ENCODE measurements at regions not wholly inside any gene's neighbourhood (a gene's known extent, or its start where the extent isn't known, plus 50 kb on each side); places are given as distances from the start of the nearest gene placed in this dataset.

- no peaks in the 10 kb centered on the region for H3K4me1 ChIP-seq (ENCODE audit: control insufficient read depth, insufficient read depth, low read length)
- H3K4me3 ChIP-seq (ENCODE audit: low read depth, low read length), result no peak overlapping the region
- no peak overlapping the region for H3K9ac ChIP-seq (ENCODE audit: low read depth, low read length)
- no peaks in the 10 kb centered on the region for H3K36me3 ChIP-seq (ENCODE audit: control insufficient read depth, insufficient read depth, low read length)
- H3K27me3 ChIP-seq (ENCODE audit: control insufficient read depth, insufficient read depth, low read length), result no peaks in the 10 kb centered on the region
- H3K9me3 ChIP-seq (ENCODE audit: control insufficient read depth, insufficient read depth, low read length), result no peaks in the 10 kb centered on the region
Observed at GRCh38 chr7:41149576-41149975, 553.3 kb downstream of the INHBA start.

DNA sequence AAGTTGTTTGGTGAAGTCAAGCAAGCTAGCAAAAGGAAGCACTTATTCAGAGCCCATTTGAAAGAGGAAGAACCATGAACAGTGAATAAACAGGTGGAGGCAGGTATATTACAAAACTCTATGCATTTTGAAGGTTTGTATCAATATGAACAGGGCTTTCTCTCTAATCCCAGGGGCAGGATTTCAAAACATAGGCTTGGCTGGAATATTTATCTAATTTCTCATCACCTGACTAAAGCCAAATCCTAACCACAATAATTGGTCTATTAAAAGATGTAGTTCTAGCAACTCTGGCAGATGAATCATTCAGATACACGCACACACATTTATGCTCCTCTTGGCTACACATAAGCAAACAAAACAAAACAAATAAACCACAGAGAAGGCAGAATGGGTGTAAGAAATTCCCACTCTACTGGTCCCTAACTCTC lies 554.4 kb downstream of the INHBA start:
- Histone ChIP-seq H3K4me1 (ENCODE audit: control insufficient read depth, insufficient read depth, low read length) (no peaks in the 10 kb centered on the region), H3K36me3 (ENCODE audit: control insufficient read depth, insufficient read depth, low read length) (no peaks in the 10 kb centered on the region), H3K27me3 (ENCODE audit: control insufficient read depth, insufficient read depth, low read length) (no peaks in the 10 kb centered on the region), H3K9me3 (ENCODE audit: control insufficient read depth, insufficient read depth, low read length) (no peaks in the 10 kb centered on the region), H3K4me3 (ENCODE audit: low read depth, low read length) (no peak overlapping the region), H3K9ac (ENCODE audit: low read depth, low read length) (no peak overlapping the region)

- H3K4me3 ChIP-seq (ENCODE audit: low read depth, low read length), result no peak overlapping the region
- H3K4me1 ChIP-seq (ENCODE audit: control insufficient read depth, insufficient read depth, low read length), result no peaks in the 10 kb centered on the region
- H3K9ac ChIP-seq (ENCODE audit: low read depth, low read length), result no peak overlapping the region
- H3K9me3 ChIP-seq (ENCODE audit: control insufficient read depth, insufficient read depth, low read length), result no peaks in the 10 kb centered on the region
- no peaks in the 10 kb centered on the region for H3K27me3 ChIP-seq (ENCODE audit: control insufficient read depth, insufficient read depth, low read length)
- H3K36me3 ChIP-seq (ENCODE audit: control insufficient read depth, insufficient read depth, low read length), result no peaks in the 10 kb centered on the region
Observed at GRCh38 chr7:41147606-41148485, 555.0 kb downstream of the INHBA start.

DNA sequence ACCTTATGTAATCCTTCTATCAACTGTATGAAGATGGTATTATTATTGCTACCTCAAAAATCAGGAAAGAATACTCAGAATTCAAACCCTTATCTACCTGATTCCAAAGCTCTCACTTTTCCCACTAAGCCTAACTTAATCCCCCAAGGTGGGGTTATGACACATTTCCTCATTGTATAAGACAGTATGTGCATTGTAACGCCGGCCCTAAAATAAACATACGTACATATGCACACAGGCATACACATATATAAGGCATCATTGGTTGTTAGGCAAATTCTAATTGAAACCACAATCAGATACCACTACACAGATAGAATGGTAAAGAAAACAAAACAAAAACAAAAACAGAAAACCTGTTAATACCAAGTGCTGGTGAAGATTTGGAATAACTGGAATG lies 556.5 kb downstream of the INHBA start:
- no peaks in the 10 kb centered on the region for H3K4me1 ChIP-seq (ENCODE audit: control insufficient read depth, insufficient read depth, low read length)
- H3K36me3 ChIP-seq (ENCODE audit: control insufficient read depth, insufficient read depth, low read length), result no peaks in the 10 kb centered on the region
- H3K9ac ChIP-seq (ENCODE audit: low read depth, low read length), result no peak overlapping the region
- no peaks in the 10 kb centered on the region for H3K27me3 ChIP-seq (ENCODE audit: control insufficient read depth, insufficient read depth, low read length)
- H3K4me3 ChIP-seq (ENCODE audit: low read depth, low read length), result no peak overlapping the region
- H3K9me3 ChIP-seq (ENCODE audit: control insufficient read depth, insufficient read depth, low read length), result no peaks in the 10 kb centered on the region

- H3K4me1 ChIP-seq (ENCODE audit: control insufficient read depth, insufficient read depth, low read length), result no peaks in the 10 kb centered on the region
- H3K27me3 ChIP-seq (ENCODE audit: control insufficient read depth, insufficient read depth, low read length), result no peaks in the 10 kb centered on the region
- no peak overlapping the region for H3K9ac ChIP-seq (ENCODE audit: low read depth, low read length)
- no peaks in the 10 kb centered on the region for H3K36me3 ChIP-seq (ENCODE audit: control insufficient read depth, insufficient read depth, low read length)
- no peak overlapping the region for H3K4me3 ChIP-seq (ENCODE audit: low read depth, low read length)
- no peaks in the 10 kb centered on the region for H3K9me3 ChIP-seq (ENCODE audit: control insufficient read depth, insufficient read depth, low read length)
Observed at GRCh38 chr7:41145656-41146055, 557.2 kb downstream of the INHBA start.

- Histone ChIP-seq H3K27me3 (ENCODE audit: control insufficient read depth, insufficient read depth, low read length) (no peaks in the 10 kb centered on the region), H3K9ac (ENCODE audit: low read depth, low read length) (no peak overlapping the region), H3K4me1 (ENCODE audit: control insufficient read depth, insufficient read depth, low read length) (no peaks in the 10 kb centered on the region), H3K9me3 (ENCODE audit: control insufficient read depth, insufficient read depth, low read length) (no peaks in the 10 kb centered on the region), H3K4me3 (ENCODE audit: low read depth, low read length) (no peak overlapping the region), H3K36me3 (ENCODE audit: control insufficient read depth, insufficient read depth, low read length) (no peaks in the 10 kb centered on the region)
Observed at GRCh38 chr7:41142904-41143473, 559.9 kb downstream of the INHBA start.

DNA sequence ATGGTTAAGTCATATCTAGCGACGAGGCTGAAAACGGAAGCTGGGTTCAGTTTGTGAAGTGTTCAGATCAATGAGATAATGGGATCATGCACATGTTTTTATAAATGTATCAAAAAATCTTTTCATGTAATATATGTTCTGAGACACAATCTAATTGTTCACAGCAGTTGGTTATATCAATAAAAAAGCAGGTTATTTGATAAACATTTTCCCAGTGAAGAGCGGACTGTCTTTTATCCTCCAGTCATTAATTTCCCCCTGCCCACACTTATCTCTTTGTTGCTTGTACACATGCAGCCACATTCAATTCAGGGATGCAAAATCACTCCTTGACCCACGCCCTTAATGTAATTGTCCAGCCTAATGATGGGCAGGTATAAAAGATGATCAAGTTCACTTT lies 563.1 kb downstream of the INHBA start:
- Histone ChIP-seq H3K9ac (ENCODE audit: low read depth, low read length) (no peak overlapping the region), H3K36me3 (ENCODE audit: control insufficient read depth, insufficient read depth, low read length) (no peaks in the 10 kb centered on the region), H3K9me3 (ENCODE audit: control insufficient read depth, insufficient read depth, low read length) (no peaks in the 10 kb centered on the region), H3K27me3 (ENCODE audit: control insufficient read depth, insufficient read depth, low read length) (no peaks in the 10 kb centered on the region), H3K4me3 (ENCODE audit: low read depth, low read length) (no peak overlapping the region), H3K4me1 (ENCODE audit: control insufficient read depth, insufficient read depth, low read length) (no peaks in the 10 kb centered on the region)

- Histone ChIP-seq H3K4me3 (ENCODE audit: low read depth, low read length) (no peak overlapping the region), H3K4me1 (ENCODE audit: control insufficient read depth, insufficient read depth, low read length) (no peaks in the 10 kb centered on the region), H3K36me3 (ENCODE audit: control insufficient read depth, insufficient read depth, low read length) (no peaks in the 10 kb centered on the region), H3K27me3 (ENCODE audit: control insufficient read depth, insufficient read depth, low read length) (no peaks in the 10 kb centered on the region), H3K9ac (ENCODE audit: low read depth, low read length) (no peak overlapping the region), H3K9me3 (ENCODE audit: control insufficient read depth, insufficient read depth, low read length) (no peaks in the 10 kb centered on the region)
Observed at GRCh38 chr7:41136551-41136950, 566.3 kb downstream of the INHBA start.

GRCh38 chr7:41135511-41135910 lies 567.4 kb downstream of the INHBA start:
- Histone ChIP-seq H3K27me3 (ENCODE audit: control insufficient read depth, insufficient read depth, low read length) (no peaks in the 10 kb centered on the region), H3K36me3 (ENCODE audit: control insufficient read depth, insufficient read depth, low read length) (no peaks in the 10 kb centered on the region), H3K9me3 (ENCODE audit: control insufficient read depth, insufficient read depth, low read length) (no peaks in the 10 kb centered on the region), H3K9ac (ENCODE audit: low read depth, low read length) (no peak overlapping the region), H3K4me1 (ENCODE audit: control insufficient read depth, insufficient read depth, low read length) (no peaks in the 10 kb centered on the region), H3K4me3 (ENCODE audit: low read depth, low read length) (no peak overlapping the region)

GRCh38 chr7:41134300-41135255 lies 568.3 kb downstream of the INHBA start:
- no peaks in the 10 kb centered on the region for H3K36me3 ChIP-seq (ENCODE audit: control insufficient read depth, insufficient read depth, low read length)
- H3K4me1 ChIP-seq (ENCODE audit: control insufficient read depth, insufficient read depth, low read length), result peaks cover 4% of the 10 kb centered on the region
- no peak overlapping the region for H3K9ac ChIP-seq (ENCODE audit: low read depth, low read length)
- H3K27me3 ChIP-seq (ENCODE audit: control insufficient read depth, insufficient read depth, low read length), result no peaks in the 10 kb centered on the region
- H3K9me3 ChIP-seq (ENCODE audit: control insufficient read depth, insufficient read depth, low read length), result no peaks in the 10 kb centered on the region
- H3K4me3 ChIP-seq (ENCODE audit: low read depth, low read length), result no peak overlapping the region

DNA sequence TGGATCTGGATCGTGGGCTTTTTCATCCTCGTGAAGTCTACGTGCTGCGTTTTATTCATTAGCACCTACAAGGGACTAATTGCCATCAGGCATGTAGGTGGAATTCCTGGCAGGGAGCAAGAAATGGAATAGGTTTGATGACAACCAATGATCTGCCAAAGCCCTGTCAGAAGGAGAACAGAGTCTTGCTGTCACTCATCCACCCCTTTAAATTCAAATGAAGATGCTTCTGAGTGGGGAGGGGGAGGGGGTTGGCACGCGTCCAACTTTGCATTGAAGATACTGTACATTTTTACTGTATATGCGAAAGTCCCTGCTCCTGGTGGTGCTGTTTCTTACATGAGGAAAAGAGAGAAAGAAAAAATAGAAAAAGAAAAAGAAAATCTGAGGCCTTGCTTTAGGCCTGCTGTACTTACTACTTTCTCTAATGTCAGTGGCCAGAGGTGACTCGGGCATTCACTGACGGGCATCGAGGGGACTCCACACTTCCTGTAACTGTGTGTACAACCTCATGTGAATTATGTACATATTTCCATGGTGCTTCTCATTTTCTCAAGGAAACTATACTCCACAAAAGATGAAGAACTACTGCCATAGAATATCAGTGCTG lies 569.1 kb downstream of the INHBA start:
- Histone ChIP-seq H3K4me1 (ENCODE audit: control insufficient read depth, insufficient read depth, low read length) (peaks cover 4% of the 10 kb centered on the region), H3K9me3 (ENCODE audit: control insufficient read depth, insufficient read depth, low read length) (no peaks in the 10 kb centered on the region), H3K9ac (ENCODE audit: low read depth, low read length) (no peak overlapping the region), H3K36me3 (ENCODE audit: control insufficient read depth, insufficient read depth, low read length) (no peaks in the 10 kb centered on the region), H3K27me3 (ENCODE audit: control insufficient read depth, insufficient read depth, low read length) (no peaks in the 10 kb centered on the region), H3K4me3 (ENCODE audit: low read depth, low read length) (no peak overlapping the region)
